DMS114 treated with DMSO at 0.1 percent for 48 hours (cell line): ENCODE measurements at regions not wholly inside any gene's neighbourhood (a gene's known extent, or its start where the extent isn't known, plus 50 kb on each side); places are given as distances from the start of the nearest gene placed in this dataset.

Experiments
- DNase-seq: peaks from one replicate; lab custom pipeline; 2025; ENCODE audit not compliant: unreplicated experiment; lab: John Stamatoyannopoulos, UW

GRCh38 chr2:155696571-155696970, 636.0 kb downstream of the NR4A2 start:
- DNase-seq: no peak

GRCh38 chr2:155695505-155695904, 637.0 kb downstream of the NR4A2 start:
- no peak for DNase-seq

DNA sequence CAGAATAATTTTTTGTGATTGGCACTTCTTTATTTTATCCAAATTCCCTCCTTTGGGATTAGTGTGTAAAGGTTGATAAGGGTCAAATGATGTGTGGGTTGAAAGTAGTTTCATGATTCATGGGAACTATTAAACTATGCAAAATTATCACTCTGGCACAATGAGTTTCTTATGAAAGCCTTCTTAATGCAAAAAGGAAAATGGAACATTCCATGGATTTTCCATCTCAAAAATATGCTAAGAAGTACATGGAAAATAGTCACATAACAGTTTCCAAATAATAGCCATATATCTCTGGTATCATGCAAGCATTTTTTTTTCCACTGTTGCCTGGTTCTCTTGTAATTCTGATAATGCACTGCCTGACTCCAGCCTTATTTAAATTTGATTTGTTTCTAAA, 639.7 kb downstream of the NR4A2 start:
- no peak for DNase-seq

GRCh38 chr2:155692106-155692505, 640.4 kb downstream of the NR4A2 start:
- DNase-seq: no peak

DNA sequence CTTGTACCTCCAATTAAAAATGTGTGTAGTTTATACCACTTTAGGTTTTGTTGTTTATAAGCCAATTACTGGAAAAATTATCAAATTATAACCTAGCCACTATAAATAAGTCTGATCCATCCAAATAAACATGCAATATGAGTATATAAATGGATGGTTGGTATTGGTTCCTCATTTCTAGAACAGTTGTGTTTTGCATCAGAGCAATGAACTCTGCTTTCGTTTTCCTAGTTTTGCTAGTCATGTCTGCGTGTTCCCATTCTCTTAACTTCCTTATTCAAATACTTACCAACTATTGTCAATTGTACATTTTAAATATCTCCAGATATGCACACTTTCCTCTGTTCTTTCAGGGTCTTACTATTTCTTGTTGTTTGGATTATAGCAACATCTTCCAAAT, 641.7 kb downstream of the NR4A2 start:
- no peak for DNase-seq

DNA sequence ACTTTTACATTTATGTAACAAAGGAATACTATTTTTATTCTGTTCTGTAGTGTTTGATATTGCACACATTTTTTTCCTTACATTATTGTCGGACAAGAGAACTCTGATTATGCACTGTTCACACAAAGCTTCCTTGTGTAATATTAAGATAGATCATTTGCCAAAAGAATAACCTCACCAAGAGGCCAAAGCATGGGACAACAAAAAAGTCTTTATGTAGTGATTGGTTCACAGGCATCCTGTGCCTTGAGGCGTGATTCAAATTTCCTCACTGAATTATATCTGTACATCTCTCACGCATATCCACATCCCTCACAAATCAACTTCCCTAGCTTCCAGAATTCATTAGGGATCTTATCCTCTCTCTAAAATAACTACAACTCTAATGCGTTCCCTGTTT, 642.7 kb downstream of the NR4A2 start:
- no peak for DNase-seq

- DNase-seq: no peak
Measured at GRCh38 chr2:155687181-155687580, 645.3 kb downstream of the NR4A2 start.

DNA sequence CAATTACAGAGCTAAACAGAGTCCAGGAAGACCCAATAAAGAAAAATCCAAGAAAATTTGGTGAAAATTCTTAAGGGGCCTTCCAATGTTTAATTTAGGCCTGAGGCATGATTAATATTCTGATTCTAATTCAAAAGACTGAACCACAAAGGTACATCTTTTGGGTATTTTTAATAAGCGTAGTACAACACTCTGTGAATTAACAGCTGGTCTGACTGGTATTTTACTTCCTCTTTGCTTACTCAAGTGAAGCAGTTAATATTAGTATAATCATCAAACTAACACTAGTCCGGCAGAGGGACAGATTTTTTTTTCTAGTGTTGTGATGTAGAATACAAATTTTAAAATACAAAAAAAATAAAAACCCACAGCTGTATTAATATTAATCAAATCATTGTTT, 652.9 kb downstream of the NR4A2 start:
- no peak for DNase-seq

DNA sequence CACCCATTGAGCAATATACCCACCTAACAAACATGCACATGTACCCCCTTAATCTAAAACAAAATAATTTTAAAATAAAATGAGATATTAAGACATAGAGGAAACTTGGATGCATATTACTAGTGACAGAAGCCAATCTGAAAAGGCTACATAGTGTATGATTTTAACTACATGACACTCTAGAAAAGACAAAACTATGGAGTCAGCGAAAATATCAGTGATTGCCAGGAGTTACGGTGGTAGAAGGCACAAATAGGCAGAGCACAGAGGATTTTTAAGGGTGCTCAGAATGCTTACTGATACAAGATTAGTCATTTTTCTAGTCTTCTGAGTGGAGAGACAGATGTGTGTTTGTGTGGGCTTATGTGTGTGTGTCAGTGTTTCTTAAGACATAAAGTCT, 656.6 kb downstream of the NR4A2 start:
- DNase-seq: no peak

GRCh38 chr2:155665704-155666103, 666.8 kb downstream of the NR4A2 start:
- DNase-seq: no peak

GRCh38 chr2:155663265-155663664, 669.3 kb downstream of the NR4A2 start:
- no peak for DNase-seq

- DNase-seq: no peak
Measured at GRCh38 chr2:155662224-155662623, 670.3 kb downstream of the NR4A2 start.

DNA sequence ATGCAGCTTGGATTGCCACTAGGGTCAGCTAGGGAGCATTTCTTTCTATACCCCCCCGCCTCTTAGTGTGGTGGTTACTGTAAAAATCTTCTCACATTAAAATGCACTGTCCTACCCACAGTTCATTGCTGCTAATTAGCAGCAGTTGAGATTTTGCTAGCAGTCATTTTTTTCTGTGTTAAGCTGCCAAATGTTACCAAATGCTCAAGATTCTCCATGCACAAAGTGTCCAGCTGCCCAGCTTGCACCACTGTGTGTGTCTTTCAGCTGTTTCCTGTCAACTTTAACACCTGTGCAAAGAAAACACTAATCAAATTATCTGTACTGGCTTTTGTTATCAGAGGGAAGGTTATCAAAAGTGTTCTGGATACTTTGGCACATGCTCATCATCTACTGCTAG, 679.3 kb downstream of the NR4A2 start:
- no peak for DNase-seq

GRCh38 chr2:155651851-155652250, 680.7 kb downstream of the NR4A2 start:
- no peak for DNase-seq

DNA sequence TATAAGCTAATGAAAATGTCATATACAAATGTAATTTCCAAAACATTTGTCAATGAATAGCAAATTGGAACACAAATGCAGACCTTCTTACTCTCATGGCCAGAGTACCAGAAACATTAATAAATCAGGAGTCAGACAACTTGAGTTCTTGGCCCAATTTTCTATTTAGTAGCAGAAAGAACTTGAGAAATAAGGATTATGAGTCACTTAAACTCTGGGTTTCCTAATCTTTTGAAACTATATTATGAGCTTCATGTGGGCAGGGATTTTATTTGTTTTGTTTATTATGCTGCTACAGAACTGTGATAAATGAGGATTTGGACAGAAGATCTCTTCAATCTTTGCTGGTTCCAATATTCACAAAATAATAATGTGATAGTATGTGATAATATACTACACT, 686.7 kb downstream of the NR4A2 start:
- DNase-seq: no peak

DNA sequence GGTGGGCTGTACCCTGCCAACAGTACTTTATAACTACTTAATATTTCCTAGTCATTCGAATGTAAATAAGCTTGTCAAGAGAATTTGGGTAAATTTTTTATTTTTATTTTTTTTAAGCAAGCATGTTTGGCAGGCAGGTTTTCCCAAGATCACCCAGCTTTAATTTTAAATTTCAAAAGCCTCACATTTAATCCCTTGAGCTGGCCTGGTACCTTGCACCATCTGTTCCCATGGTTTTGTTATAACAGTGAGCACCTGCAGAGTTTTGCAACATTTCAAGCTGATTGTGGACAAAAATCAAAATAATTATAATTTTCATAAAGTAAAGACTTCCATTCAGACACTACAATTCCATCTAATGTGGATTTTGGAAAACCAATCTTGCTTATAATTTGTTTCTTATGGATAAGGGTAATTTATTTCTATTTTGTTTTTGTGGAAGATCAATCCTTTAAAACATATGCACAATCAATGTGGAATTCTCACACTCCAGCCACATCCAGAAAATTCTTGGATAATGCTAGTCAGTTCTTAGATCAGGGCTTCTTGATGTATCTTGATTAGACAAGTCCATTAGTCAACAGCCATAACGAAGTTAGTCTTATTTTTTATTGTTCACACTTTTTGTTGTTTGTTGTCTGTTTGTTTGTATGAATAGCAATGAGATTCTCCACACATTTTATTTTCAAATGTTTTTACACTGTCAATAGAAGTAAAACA, 689.3 kb downstream of the NR4A2 start:
- DNase-seq: no peak

- DNase-seq: no peak
Measured at GRCh38 chr2:155633887-155634570, 698.5 kb downstream of the NR4A2 start.

GRCh38 chr2:155633060-155633839, 699.3 kb downstream of the NR4A2 start:
- DNase-seq: no peak

DNA sequence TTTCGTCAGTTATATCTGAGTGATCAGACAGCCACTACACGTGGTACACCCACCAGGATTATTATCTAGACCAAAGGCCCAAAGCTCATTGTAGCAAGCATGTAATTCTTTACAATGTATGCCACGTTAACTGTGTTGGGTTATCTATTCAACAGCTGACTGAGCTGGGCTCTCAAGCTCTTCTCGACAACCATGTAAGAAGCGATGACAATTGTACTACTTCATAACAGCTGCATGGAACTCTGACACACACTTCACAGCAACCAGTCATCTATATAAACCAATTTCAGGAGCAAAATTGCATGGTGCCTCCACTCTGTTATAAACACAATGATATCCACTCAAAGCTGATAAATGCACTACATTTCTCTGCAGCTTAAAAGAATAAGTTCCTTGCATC, 701.8 kb downstream of the NR4A2 start:
- no peak for DNase-seq

- DNase-seq: no peak
Measured at GRCh38 chr2:155622443-155622842, 710.1 kb downstream of the NR4A2 start.

- DNase-seq: no peak
Measured at GRCh38 chr2:155600914-155601760, 731.4 kb downstream of the NR4A2 start.
